Neuronal stem cell (in vitro differentiated cells): ENCODE measurements at regions not wholly inside any gene's neighbourhood (a gene's known extent, or its start where the extent isn't known, plus 50 kb on each side); places are given as distances from the start of the nearest gene placed in this dataset.

Experiments
- DNase-seq: peaks from one replicate; pipeline ENCODE4 v3.0.0-alpha.2; 2013; ENCODE audit warnings: low spot score
- H2AFZ ChIP-seq: one replicate; pipeline ENCODE4 v1.6.1; 2013; ENCODE audit warnings: mild to moderate bottlenecking, low read length, inconsistent platforms
- H2AK5ac ChIP-seq: 2 replicates; pipeline ENCODE4 v1.6.1; 2013; ENCODE audit warnings: low read depth, mild to moderate bottlenecking, inconsistent platforms, low read length, moderate library complexity, mixed read lengths
- H2BK120ac ChIP-seq: 2 replicates; pipeline ENCODE4 v1.6.1; 2013; ENCODE audit warnings: low read depth, mild to moderate bottlenecking, inconsistent platforms, low read length, moderate library complexity, mixed read lengths
- H2BK12ac ChIP-seq: one replicate; pipeline ENCODE4 v1.6.1; 2013; ENCODE audit warnings: low read length, inconsistent platforms
- H2BK15ac ChIP-seq: 2 replicates; pipeline ENCODE4 v1.6.1; 2013; ENCODE audit warnings: mild to moderate bottlenecking, low read length, inconsistent platforms, mixed read lengths
- H2BK5ac ChIP-seq: one replicate; pipeline ENCODE4 v1.6.1; 2013; ENCODE audit warnings: inconsistent platforms, mild to moderate bottlenecking, low read length, moderate library complexity
- H3K14ac ChIP-seq: one replicate; pipeline ENCODE4 v1.6.1; 2013; ENCODE audit warnings: low read length, inconsistent platforms
- H3K18ac ChIP-seq: 2 replicates; pipeline ENCODE4 v1.6.1; 2013; ENCODE audit warnings: low read length, inconsistent platforms
- H3K23ac ChIP-seq: 2 replicates; pipeline ENCODE4 v1.6.1; 2013; ENCODE audit warnings: low read depth, mild to moderate bottlenecking, mixed read lengths, low read length, inconsistent platforms; ENCODE audit not compliant: poor library complexity
- H3K27ac ChIP-seq: replicated peaks from 3 replicates; pipeline ENCODE4 v1.5.1; 2013; ENCODE audit warnings: low read length, inconsistent platforms
- H3K27me3 ChIP-seq, 3 experiments: 2 replicates each; pipeline ENCODE4 v1.6.1; 2013; ENCODE audit warnings: low read length in 3 of 3, mild to moderate bottlenecking in 2 of 3, inconsistent platforms in 1 of 3, low read depth in 1 of 3, mixed read lengths in 1 of 3, moderate library complexity in 1 of 3; ENCODE audit not compliant: control insufficient read depth in 3 of 3, insufficient read depth in 3 of 3
- H3K36me3 ChIP-seq, 2 donors: replicated peaks in 1 of 2; 2 replicates each; pipeline ENCODE4 v1.6.1; 2013; ENCODE audit warnings: low read length in 2 of 2; ENCODE audit not compliant: control insufficient read depth in 2 of 2, insufficient read depth in 2 of 2
- H3K4ac ChIP-seq: 2 replicates; pipeline ENCODE4 v1.6.1; 2013; ENCODE audit warnings: inconsistent platforms, mild to moderate bottlenecking, low read length, moderate library complexity
- H3K4me1 ChIP-seq, 2 donors: 1 replicate in 1 of 2; 2 replicates in 1 of 2; pipeline ENCODE4 v1.6.1; 2013; ENCODE audit warnings: low read length in 2 of 2, low read depth in 1 of 2; ENCODE audit not compliant: control insufficient read depth in 2 of 2, insufficient read depth in 1 of 2
- H3K4me2 ChIP-seq: one replicate; pipeline ENCODE4 v1.6.1; 2013; ENCODE audit warnings: mild to moderate bottlenecking, low read length, inconsistent platforms; ENCODE audit not compliant: insufficient read depth, poor library complexity, severe bottlenecking
- H3K4me3 ChIP-seq, 2 donors: 2 replicates each; pipeline ENCODE4 v1.5.1; 2013; ENCODE audit warnings: low read length in 2 of 2, mild to moderate bottlenecking in 2 of 2, inconsistent platforms in 1 of 2, moderate library complexity in 1 of 2
- H3K79me1 ChIP-seq: one replicate; pipeline ENCODE4 v1.6.1; 2013; ENCODE audit warnings: low read depth, mild to moderate bottlenecking, inconsistent platforms, low read length, moderate library complexity
- H3K9ac ChIP-seq: one replicate; pipeline ENCODE4 v1.6.1; 2013; ENCODE audit warnings: mild to moderate bottlenecking, low read depth, low read length, inconsistent platforms; ENCODE audit not compliant: poor library complexity
- H3K9me3 ChIP-seq, 2 donors: replicated peaks in 1 of 2; 2 replicates each; pipeline versions ENCODE3 to v1.6.1; 2013; ENCODE audit warnings: low read length in 2 of 2, mild to moderate bottlenecking in 2 of 2, inconsistent platforms in 1 of 2, low read depth in 1 of 2, mixed read lengths in 1 of 2, moderate library complexity in 1 of 2; ENCODE audit not compliant: control insufficient read depth in 2 of 2, insufficient read depth in 1 of 2
- H4K8ac ChIP-seq: one replicate; pipeline ENCODE4 v1.6.1; 2013; ENCODE audit warnings: low read depth, mild to moderate bottlenecking, inconsistent platforms, low read length, moderate library complexity
- H4K91ac ChIP-seq: one replicate; pipeline ENCODE4 v1.6.1; 2013; ENCODE audit warnings: low read length, low read depth, mild to moderate bottlenecking, inconsistent platforms; ENCODE audit not compliant: poor library complexity
- WGBS, 2 donors: extraction: QIAGEN DNeasy Blood & Tissue Kit; methylation state at CpG; one replicate each; pipeline ENCODE4 v1.1.7; 2013; ENCODE audit warnings: missing lambda C conversion rate in 2 of 2, mixed read lengths in 1 of 2; ENCODE audit not compliant: insufficient read length in 2 of 2, insufficient replicate concordance in 1 of 2; ENCODE audit errors: extremely low coverage in 2 of 2; 5-methylcytosine and 5-hydroxymethylcytosine counted together

GRCh38 chr14:38502239-38502638 lies 246.3 kb upstream of the CLEC14A start:
- H3K14ac ChIP-seq = no peak overlapping the region
- no peaks in the 10 kb centered on the region for H3K79me1 ChIP-seq
- no peak overlapping the region for H3K9ac ChIP-seq
- no peak overlapping the region for H3K4me3 ChIP-seq
- no peak for DNase-seq
- H3K4me2 ChIP-seq = no peak overlapping the region
- H2BK120ac ChIP-seq = no peak overlapping the region
- H4K8ac ChIP-seq = no peak overlapping the region
- H3K9me3 ChIP-seq = no peaks in the 10 kb centered on the region
- no peak overlapping the region for H2BK5ac ChIP-seq
- H2BK12ac ChIP-seq = no peak overlapping the region
- H2AFZ ChIP-seq = no peak overlapping the region
- H3K36me3 ChIP-seq = no peaks in the 10 kb centered on the region
- H2AK5ac ChIP-seq = no peak overlapping the region
- no peak overlapping the region for H3K27ac ChIP-seq
- H3K27me3 ChIP-seq = no peaks in the 10 kb centered on the region
- no CpG with 5 or more reads among the region's 2 CpGs for WGBS, 2 donors
- H3K4me1 ChIP-seq = no peaks in the 10 kb centered on the region
- H3K18ac ChIP-seq = no peak overlapping the region
- H2BK15ac ChIP-seq = no peak overlapping the region
- H4K91ac ChIP-seq = no peak overlapping the region
- H3K4ac ChIP-seq = no peak overlapping the region
- H3K23ac ChIP-seq = no peak overlapping the region

GRCh38 chr14:38500125-38500524 lies 244.2 kb upstream of the CLEC14A start:
- Histone ChIP-seq H3K79me1 (no peaks in the 10 kb centered on the region), H3K4me1 (no peaks in the 10 kb centered on the region), H3K9me3 (no peaks in the 10 kb centered on the region), H2BK12ac (no peak overlapping the region), H4K8ac (no peak overlapping the region), H2BK15ac (no peak overlapping the region), H3K14ac (no peak overlapping the region), H3K36me3 (no peaks in the 10 kb centered on the region), H2AFZ (no peak overlapping the region), H2AK5ac (no peak overlapping the region), H3K27me3 (no peaks in the 10 kb centered on the region), H3K9ac (no peak overlapping the region), H3K4me2 (no peak overlapping the region), H3K23ac (no peak overlapping the region), H2BK120ac (no peak overlapping the region), H3K18ac (no peak overlapping the region), H3K4ac (no peak overlapping the region), H4K91ac (no peak overlapping the region), H2BK5ac (no peak overlapping the region), H3K4me3 (no peak overlapping the region), H3K27ac (no peak overlapping the region)
- DNase-seq = no peak

- Histone ChIP-seq H2AK5ac (no peak overlapping the region), H3K23ac (no peak overlapping the region), H2BK15ac (no peak overlapping the region), H3K9ac (no peak overlapping the region), H3K79me1 (no peaks in the 10 kb centered on the region), H2BK120ac (no peak overlapping the region), H2BK12ac (no peak overlapping the region), H3K27me3 (no peaks in the 10 kb centered on the region), H4K91ac (no peak overlapping the region), H3K4me1 (no peaks in the 10 kb centered on the region), H3K4me2 (no peak overlapping the region), H3K14ac (no peak overlapping the region), H2AFZ (no peak overlapping the region), H3K4ac (no peak overlapping the region), H3K9me3 (no peaks in the 10 kb centered on the region), H2BK5ac (no peak overlapping the region), H3K4me3 (no peak overlapping the region), H3K27ac (no peak overlapping the region), H4K8ac (no peak overlapping the region), H3K18ac (no peak overlapping the region), H3K36me3 (no peaks in the 10 kb centered on the region)
- no CpG with 5 or more reads among the region's 1 CpG for WGBS, 2 donors
- DNase-seq = no peak
Observed at GRCh38 chr14:38496092-38496491, 240.2 kb upstream of the CLEC14A start.

GRCh38 chr14:38490273-38490672 lies 234.4 kb upstream of the CLEC14A start:
- no peaks in the 10 kb centered on the region for H3K4me1 ChIP-seq
- no peak overlapping the region for H3K27ac ChIP-seq
- H2BK15ac ChIP-seq = no peak overlapping the region
- H3K4me3 ChIP-seq = no peak overlapping the region
- no peak overlapping the region for H3K4me2 ChIP-seq
- no peak overlapping the region for H2BK12ac ChIP-seq
- DNase-seq = no peak
- H4K91ac ChIP-seq = no peak overlapping the region
- no peak overlapping the region for H3K18ac ChIP-seq
- H2BK120ac ChIP-seq = no peak overlapping the region
- no peak overlapping the region for H3K9ac ChIP-seq
- no peaks in the 10 kb centered on the region for H3K9me3 ChIP-seq
- H2AK5ac ChIP-seq = no peak overlapping the region
- H3K27me3 ChIP-seq = no peaks in the 10 kb centered on the region
- no peak overlapping the region for H3K14ac ChIP-seq
- H3K79me1 ChIP-seq = no peaks in the 10 kb centered on the region
- H4K8ac ChIP-seq = no peak overlapping the region
- no peak overlapping the region for H2AFZ ChIP-seq
- H3K4ac ChIP-seq = no peak overlapping the region
- H3K36me3 ChIP-seq = no peaks in the 10 kb centered on the region
- H3K23ac ChIP-seq = no peak overlapping the region
- no peak overlapping the region for H2BK5ac ChIP-seq
